ENCODE measurements at regions not wholly inside any gene's neighbourhood (a gene's known extent, or its start where the extent isn't known, plus 50 kb on each side); places are given as distances from the start of the nearest gene placed in this dataset.
A peak's percentile ranks its signal among the peaks of the same experiment; 100 is the strongest.
"Not testable (repeated sequence)": the region's sequence is repeated elsewhere in the genome, so short reads cannot be mapped to it uniquely, and the experiment has no call there.

- H3K4me1 Mint-ChIP-seq (ENCODE audit: low read depth) = no peaks in the 10 kb centered on the region
- H3K4me3 Mint-ChIP-seq = no peak overlapping the region
These were observed 57.5 kb upstream of the DYNLT3 start for GRCh38 chrX:37904833-37905232.

DNA sequence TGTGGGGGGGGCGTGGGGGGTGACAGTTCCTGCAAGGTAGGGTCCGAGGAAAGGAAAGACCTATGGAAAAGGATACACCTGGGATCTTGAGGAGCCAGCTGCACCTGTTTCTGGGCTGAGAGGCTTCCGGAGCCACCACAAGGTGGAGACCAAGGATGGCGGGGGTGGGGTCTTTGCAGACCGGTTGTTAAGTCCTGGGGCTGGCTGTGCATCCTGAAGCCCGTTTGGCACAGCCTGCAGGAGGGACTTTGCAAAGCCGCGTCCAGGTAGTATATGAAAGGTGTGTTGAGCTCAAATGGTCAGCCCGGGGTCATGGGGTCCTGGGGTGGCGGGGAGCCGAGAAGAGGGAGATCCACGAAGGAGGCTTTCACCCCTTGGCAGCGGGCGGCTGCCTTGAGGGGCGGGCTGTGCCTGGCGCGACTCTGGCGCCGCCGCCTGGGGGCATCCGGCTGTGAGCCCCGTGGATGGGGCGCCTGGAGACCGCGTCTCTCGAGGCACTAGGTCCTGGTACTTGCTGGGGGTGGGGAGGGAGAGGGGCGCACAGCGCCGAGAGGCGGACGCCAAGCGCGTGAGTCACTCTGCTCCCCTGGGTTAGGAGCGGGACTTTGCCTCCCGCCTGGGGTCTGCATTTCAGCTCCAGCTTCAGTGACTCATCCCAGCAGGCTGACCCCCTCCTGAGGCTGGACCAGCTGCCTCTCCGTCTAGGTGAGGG lies 58.2 kb upstream of the DYNLT3 start:
- H3K27me3 Mint-ChIP-seq = peaks cover 10% of the 10 kb centered on the region
- H3K4me3 Mint-ChIP-seq = peak overlapping the region; percentile 62
- H3K4me1 Mint-ChIP-seq (ENCODE audit: low read depth) = no peaks in the 10 kb centered on the region
- no peaks in the 10 kb centered on the region for H3K36me3 Mint-ChIP-seq
- no peak overlapping the region for H3K27ac Mint-ChIP-seq
- no peaks in the 10 kb centered on the region for H3K9me3 Mint-ChIP-seq (ENCODE audit: low read depth)

More at GRCh38 chrX:37904833-37905232, 57.5 kb upstream of the DYNLT3 start:
- Mint-ChIP-seq H3K9me3 (ENCODE audit: low read depth) (no peaks in the 10 kb centered on the region), H3K27me3 (peaks cover 10% of the 10 kb centered on the region), H3K36me3 (no peaks in the 10 kb centered on the region), H3K27ac (peak overlapping the region; percentile 46)

GRCh38 chrX:37906357-37906756 lies 59.0 kb upstream of the DYNLT3 start:
- Mint-ChIP-seq H3K36me3 (no peaks in the 10 kb centered on the region), H3K27me3 (peaks cover 10% of the 10 kb centered on the region)

DNA sequence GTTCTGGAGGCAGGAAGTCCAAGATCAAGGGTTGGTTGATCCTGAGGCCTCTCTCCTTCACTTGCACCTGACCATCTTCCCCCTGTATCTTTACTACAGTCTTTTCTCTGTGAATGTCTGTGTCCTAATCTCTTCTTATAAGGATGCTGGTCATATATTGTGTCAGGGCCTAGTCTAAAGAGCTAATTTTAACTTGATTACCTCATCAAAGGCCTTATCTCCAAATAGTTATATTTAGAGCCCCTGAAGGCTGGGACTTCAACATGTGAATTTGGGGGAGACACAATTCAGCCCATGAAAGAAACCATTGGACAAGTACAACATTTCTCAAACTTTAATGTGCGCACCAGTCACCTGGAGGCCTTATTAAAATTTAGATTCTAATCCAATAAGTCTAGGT lies 62.8 kb upstream of the DYNLT3 start:
- Mint-ChIP-seq H3K27me3 (peaks cover 2% of the 10 kb centered on the region), H3K36me3 (no peaks in the 10 kb centered on the region), H3K4me3 (no peak overlapping the region), H3K4me1 (ENCODE audit: low read depth) (no peaks in the 10 kb centered on the region), H3K27ac (no peak overlapping the region), H3K9me3 (ENCODE audit: low read depth) (no peaks in the 10 kb centered on the region)

More at GRCh38 chrX:37906357-37906756, 59.0 kb upstream of the DYNLT3 start:
- Mint-ChIP-seq H3K9me3 (ENCODE audit: low read depth) (no peaks in the 10 kb centered on the region), H3K4me3 (no peak overlapping the region), H3K27ac (no peak overlapping the region), H3K4me1 (ENCODE audit: low read depth) (no peaks in the 10 kb centered on the region)

- no peaks in the 10 kb centered on the region for H3K4me1 Mint-ChIP-seq (ENCODE audit: low read depth)
- no peaks in the 10 kb centered on the region for H3K27me3 Mint-ChIP-seq
- H3K27ac Mint-ChIP-seq = no peak overlapping the region
- H3K9me3 Mint-ChIP-seq (ENCODE audit: low read depth) = no peaks in the 10 kb centered on the region
- H3K36me3 Mint-ChIP-seq = no peaks in the 10 kb centered on the region
- no peak overlapping the region for H3K4me3 Mint-ChIP-seq
These were observed 64.9 kb upstream of the DYNLT3 start for GRCh38 chrX:37912304-37912703.

DNA sequence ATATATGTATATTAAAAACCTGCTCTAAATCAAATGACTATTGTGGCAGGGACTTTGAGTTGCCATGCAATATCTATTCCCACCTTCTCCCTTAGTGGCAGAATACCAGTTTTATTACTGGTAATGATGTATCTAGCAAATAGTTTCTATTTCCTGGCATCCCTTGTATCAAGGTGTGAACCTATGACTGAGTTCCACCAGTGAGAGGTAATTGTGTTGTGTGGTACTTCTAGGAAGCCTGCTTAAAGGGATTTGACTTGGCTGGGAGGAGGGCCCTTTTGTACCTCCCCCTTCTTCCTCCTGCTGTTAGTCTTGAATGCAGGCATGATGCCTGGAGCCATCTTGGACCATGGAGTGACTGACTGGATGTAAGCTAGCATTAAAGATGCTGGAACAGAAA lies 65.4 kb upstream of the DYNLT3 start:
- H3K27me3 Mint-ChIP-seq = no peaks in the 10 kb centered on the region
- H3K27ac Mint-ChIP-seq = no peak overlapping the region
- no peak overlapping the region for H3K4me3 Mint-ChIP-seq
- H3K4me1 Mint-ChIP-seq (ENCODE audit: low read depth) = no peaks in the 10 kb centered on the region
- no peaks in the 10 kb centered on the region for H3K9me3 Mint-ChIP-seq (ENCODE audit: low read depth)
- no peaks in the 10 kb centered on the region for H3K36me3 Mint-ChIP-seq

GRCh38 chrX:37918168-37918567 lies 70.8 kb upstream of the DYNLT3 start:
- Mint-ChIP-seq H3K4me3 (no peak overlapping the region), H3K27ac (no peak overlapping the region), H3K4me1 (ENCODE audit: low read depth) (no peaks in the 10 kb centered on the region), H3K36me3 (no peaks in the 10 kb centered on the region), H3K9me3 (ENCODE audit: low read depth) (no peaks in the 10 kb centered on the region), H3K27me3 (no peaks in the 10 kb centered on the region)

- Mint-ChIP-seq H3K27ac (no peak overlapping the region), H3K9me3 (ENCODE audit: low read depth) (no peaks in the 10 kb centered on the region), H3K4me3 (no peak overlapping the region), H3K36me3 (no peaks in the 10 kb centered on the region), H3K4me1 (ENCODE audit: low read depth) (no peaks in the 10 kb centered on the region), H3K27me3 (no peaks in the 10 kb centered on the region)
These were observed 71.3 kb upstream of the DYNLT3 start for GRCh38 chrX:37918703-37919102.

DNA sequence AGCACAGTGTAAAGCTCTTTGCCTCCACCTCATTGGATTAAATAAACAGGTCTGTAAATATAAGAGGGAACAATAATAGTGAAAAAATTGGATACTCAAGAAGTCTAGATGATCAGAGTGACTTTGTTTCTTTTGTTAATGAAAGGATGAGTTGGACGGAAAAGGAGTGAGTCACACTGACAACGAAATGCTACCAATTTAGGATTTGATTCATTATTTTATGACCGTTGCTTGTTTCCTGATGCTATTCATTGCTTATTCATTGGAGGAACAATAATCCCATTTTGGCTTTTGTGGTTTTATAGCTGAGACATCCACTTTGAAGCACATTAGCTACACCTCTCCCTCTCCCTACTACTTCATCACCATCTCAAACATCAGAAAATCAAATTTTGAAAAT lies 74.4 kb upstream of the DYNLT3 start:
- Mint-ChIP-seq H3K36me3 (no peaks in the 10 kb centered on the region), H3K27ac (no peak overlapping the region), H3K9me3 (ENCODE audit: low read depth) (no peaks in the 10 kb centered on the region), H3K27me3 (peaks cover 2% of the 10 kb centered on the region), H3K4me3 (no peak overlapping the region), H3K4me1 (ENCODE audit: low read depth) (no peaks in the 10 kb centered on the region)

- Mint-ChIP-seq H3K27ac (no peak overlapping the region), H3K36me3 (no peaks in the 10 kb centered on the region), H3K27me3 (peaks cover 2% of the 10 kb centered on the region), H3K9me3 (ENCODE audit: low read depth) (no peaks in the 10 kb centered on the region), H3K4me1 (ENCODE audit: low read depth) (no peaks in the 10 kb centered on the region), H3K4me3 (no peak overlapping the region)
These were observed 75.6 kb upstream of the DYNLT3 start for GRCh38 chrX:37922928-37923327.

DNA sequence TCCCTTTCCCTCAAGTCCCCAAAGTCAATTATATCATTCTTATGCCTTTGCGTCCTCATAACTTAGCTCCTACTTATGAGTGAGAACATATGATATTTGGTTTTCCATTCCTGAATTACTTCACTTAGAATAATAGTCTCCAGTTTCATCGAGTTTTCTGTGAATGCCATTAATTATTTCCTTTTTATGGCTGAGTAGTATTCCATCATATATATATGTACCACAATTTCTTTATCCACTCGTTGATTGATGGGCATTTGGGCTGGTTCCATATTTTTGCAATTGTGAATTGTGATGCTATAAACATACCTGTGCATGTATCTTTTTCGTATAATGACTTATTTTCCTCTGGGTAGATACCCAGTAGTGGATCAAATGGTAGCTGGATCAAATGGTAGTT lies 78.4 kb upstream of the DYNLT3 start:
- H3K27ac Mint-ChIP-seq; H3K9me3 Mint-ChIP-seq (ENCODE audit: low read depth); H3K4me3 Mint-ChIP-seq; H3K36me3 Mint-ChIP-seq; H3K27me3 Mint-ChIP-seq; H3K4me1 Mint-ChIP-seq (ENCODE audit: low read depth): not testable (repeated sequence)

DNA sequence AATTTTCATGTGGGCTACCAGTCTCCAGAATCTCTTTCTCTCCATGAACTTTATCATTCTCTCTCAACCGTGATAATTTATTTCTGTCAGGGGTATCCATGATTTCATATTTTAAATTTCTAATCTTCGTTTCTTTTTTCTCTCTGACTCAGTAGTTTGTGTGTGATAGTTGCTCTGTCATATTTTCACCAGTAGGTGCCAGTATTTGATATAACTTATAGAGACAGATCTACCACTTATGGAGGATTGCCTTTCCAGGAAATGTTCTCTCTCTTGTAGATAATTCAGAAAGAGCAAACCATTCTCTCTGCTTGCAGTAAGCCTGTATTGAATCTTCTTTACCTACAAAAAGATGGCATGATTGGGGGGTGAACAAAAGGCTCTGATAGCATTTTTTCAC lies 79.3 kb upstream of the DYNLT3 start:
- H3K36me3 Mint-ChIP-seq = no peaks in the 10 kb centered on the region
- no peaks in the 10 kb centered on the region for H3K9me3 Mint-ChIP-seq (ENCODE audit: low read depth)
- no peak overlapping the region for H3K4me3 Mint-ChIP-seq
- H3K4me1 Mint-ChIP-seq (ENCODE audit: low read depth) = no peaks in the 10 kb centered on the region
- peaks cover 2% of the 10 kb centered on the region for H3K27me3 Mint-ChIP-seq
- no peak overlapping the region for H3K27ac Mint-ChIP-seq

GRCh38 chrX:37942170-37942569 lies 64.2 kb upstream of the SYTL5 start:
- Mint-ChIP-seq H3K4me3 (no peak overlapping the region), H3K4me1 (ENCODE audit: low read depth) (no peaks in the 10 kb centered on the region), H3K27ac (no peak overlapping the region), H3K36me3 (no peaks in the 10 kb centered on the region), H3K27me3 (peaks cover 5% of the 10 kb centered on the region), H3K9me3 (ENCODE audit: low read depth) (no peaks in the 10 kb centered on the region)

DNA sequence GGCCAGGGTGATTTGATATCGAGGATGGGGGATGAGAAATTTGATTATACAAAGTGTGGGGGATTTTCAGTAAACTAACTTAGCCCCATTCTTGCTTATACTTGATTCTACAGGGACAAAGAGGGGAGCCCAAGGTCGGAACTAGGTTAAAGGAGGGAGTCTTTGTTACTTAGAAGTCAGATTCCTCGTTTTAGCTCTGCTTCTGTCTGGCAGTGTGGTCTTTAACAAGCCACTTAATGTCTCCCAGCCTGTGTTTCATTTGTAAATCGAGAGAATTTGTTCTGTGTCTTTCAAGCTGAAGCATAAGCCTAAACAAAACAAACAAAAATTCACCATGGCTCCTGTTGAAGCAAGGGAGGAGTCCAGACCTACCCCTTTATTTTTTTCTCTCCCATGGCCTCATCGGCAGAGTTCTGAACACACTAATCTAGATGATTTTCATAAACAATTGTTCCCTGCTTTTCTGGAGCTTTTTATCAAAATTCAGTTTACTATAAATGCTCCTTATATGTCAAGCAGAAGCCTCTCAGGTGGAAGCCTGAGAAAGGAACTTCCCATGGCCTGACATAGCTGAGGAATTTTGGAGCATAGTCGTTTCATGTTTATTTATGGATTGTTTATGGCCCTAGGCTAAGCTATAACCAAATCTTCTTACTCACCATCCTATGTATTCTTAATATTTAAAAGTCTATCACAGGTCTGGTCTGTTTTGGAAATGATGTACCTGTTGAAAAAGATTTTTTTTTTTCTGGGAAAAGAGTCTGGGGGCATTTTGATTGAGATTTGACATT lies 62.6 kb upstream of the SYTL5 start:
- Mint-ChIP-seq H3K27me3 (peaks cover 5% of the 10 kb centered on the region), H3K36me3 (no peaks in the 10 kb centered on the region), H3K4me1 (ENCODE audit: low read depth) (no peaks in the 10 kb centered on the region)

GRCh38 chrX:37946197-37946596 lies 60.2 kb upstream of the SYTL5 start:
- H3K4me3 Mint-ChIP-seq = no peak overlapping the region
- no peaks in the 10 kb centered on the region for H3K4me1 Mint-ChIP-seq (ENCODE audit: low read depth)
- no peaks in the 10 kb centered on the region for H3K9me3 Mint-ChIP-seq (ENCODE audit: low read depth)
- H3K36me3 Mint-ChIP-seq = no peaks in the 10 kb centered on the region
- peaks cover 7% of the 10 kb centered on the region for H3K27me3 Mint-ChIP-seq
- H3K27ac Mint-ChIP-seq = no peak overlapping the region

More for the DNA sequence above, 62.6 kb upstream of the SYTL5 start:
- no peak overlapping the region for H3K4me3 Mint-ChIP-seq
- H3K27ac Mint-ChIP-seq = no peak overlapping the region
- no peaks in the 10 kb centered on the region for H3K9me3 Mint-ChIP-seq (ENCODE audit: low read depth)

GRCh38 chrX:37955273-37955672 lies 51.1 kb upstream of the SYTL5 start:
- Mint-ChIP-seq H3K9me3 (ENCODE audit: low read depth) (no peaks in the 10 kb centered on the region), H3K27me3 (peaks cover 2% of the 10 kb centered on the region), H3K4me3 (no peak overlapping the region), H3K36me3 (no peaks in the 10 kb centered on the region), H3K27ac (no peak overlapping the region), H3K4me1 (ENCODE audit: low read depth) (no peaks in the 10 kb centered on the region)
